T-helper 1 cell treated with Interleukin-12 subunit alpha and Interleukin-12 subunit beta and Interleukin-4 antibody, amounts not matched to agents 30 ng/mL and 1 ng/mL, for 36 hours (primary cell): ENCODE measurements at regions not wholly inside any gene's neighbourhood (a gene's known extent, or its start where the extent isn't known, plus 50 kb on each side); places are given as distances from the start of the nearest gene placed in this dataset.

ENCODE experiments used
- intact Hi-C: fragments of 100-400 bp; cut with micrococcal nuclease; formaldehyde crosslinking; loops from one replicate; pipeline ENCODE4 v1.15.1; 2024

DNA sequence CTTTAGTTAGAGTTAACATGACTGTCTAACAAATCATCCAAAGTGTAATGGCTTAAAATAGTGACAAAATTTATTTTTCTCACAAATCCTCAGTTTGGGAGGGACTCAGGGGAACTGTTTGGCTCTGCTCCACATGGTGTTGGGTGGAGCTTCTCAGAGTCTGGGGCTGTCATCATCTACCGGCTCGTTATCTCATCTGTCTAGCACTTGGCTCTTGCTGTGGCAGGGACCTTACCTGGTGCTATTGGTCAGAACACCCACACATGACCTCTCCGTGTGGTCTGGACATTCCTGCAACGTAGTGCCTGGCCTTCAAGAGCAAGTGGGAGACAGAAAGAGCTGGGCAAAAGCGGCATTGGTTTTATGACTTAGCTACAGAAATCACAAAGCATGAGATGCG is 866.9 kb upstream of the FRG1 start:
- intact Hi-C loops: no loop called here

DNA sequence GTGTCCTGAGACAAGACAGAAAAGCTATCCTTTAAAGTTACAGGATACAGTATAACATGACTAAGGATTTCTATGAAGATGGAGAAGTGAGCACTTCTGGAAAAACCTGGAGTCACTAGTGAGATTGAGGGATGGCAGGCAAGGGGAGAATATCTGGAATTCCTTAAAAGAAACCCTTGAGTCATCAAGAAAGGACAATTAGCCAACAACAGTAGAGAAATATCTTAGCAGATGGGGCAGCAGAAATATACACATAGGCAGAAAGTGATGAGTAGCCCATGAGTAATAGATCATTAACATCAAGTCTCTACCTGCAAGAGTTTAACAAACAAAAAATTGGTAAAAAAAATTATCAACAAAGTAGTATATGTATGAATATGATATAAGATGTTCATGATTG is 858.8 kb upstream of the FRG1 start:
- intact Hi-C loops: no loop called here

GRCh38 chr4:189083769-189084168 is 856.9 kb upstream of the FRG1 start:
- intact Hi-C loops: no loop called here

- intact Hi-C loops: no loop called here
These were observed 856.0 kb upstream of the FRG1 start for GRCh38 chr4:189084671-189085070.

DNA sequence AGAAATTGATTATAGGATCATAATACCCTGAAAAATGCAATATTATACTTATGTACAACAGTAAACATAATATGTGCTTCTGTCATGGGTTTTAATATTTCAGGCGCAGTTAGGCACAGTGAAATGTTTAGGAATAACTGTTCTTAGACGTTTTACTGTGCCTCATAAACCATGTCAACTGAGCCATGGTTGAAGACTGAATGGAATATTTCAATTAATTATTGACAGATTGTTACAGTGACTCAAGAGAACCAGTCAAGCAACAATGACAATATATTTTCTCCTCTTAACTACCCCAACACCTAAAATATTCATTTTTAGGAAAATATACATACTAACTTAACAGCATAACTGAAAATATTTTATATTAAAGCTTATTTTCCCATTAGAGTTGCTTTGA is 852.7 kb upstream of the FRG1 start:
- intact Hi-C loops: no loop called here

DNA sequence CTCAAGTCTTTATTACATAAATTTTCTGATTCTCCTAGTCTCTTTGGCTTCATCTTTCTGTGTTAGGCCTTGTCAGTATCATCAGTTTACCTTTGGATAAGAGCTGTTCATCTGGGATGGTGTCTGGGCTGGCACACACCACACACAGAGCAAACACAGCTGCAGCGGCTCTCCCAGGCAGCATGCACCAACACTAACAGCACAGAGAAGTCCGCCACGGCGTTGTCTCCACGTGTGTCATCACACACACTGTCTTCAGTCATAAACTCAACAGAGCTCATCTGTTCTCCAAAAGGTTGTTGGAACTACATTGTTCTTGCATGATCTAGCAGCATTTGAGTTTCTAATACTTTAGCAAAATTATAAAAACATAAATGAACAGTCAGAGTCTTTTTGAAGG is 851.9 kb upstream of the FRG1 start:
- intact Hi-C loops: no loop called here

DNA sequence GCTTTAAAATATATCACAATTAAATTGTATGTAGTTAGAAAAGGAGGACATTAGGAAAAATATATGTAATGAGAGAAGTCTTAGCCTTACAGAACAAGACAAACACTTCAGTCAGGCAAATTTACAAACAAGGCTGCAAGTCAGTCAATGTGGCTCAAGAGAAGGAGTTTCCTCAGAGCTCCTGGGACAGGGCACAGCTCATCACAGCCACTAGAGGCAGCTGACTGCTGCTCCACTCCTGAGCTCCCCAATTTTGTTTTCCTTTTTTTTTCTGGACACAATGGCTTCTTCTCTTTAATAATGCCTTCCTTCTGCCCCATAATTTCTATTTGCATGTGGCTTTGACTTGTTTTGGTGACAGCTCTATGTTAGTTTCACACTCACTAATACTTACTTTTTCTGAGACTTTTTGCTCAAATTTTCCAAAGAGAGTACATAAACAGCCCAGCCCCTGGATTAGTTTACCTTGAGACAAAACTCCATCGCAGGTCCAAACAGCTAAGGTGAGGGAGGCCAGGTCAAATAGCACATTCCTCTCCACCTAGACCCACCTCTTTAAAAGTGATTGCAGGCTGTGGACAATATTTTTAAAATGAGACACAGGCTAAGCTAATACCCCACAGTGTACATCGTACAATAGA is 850.4 kb upstream of the FRG1 start:
- intact Hi-C loops: no loop called here

DNA sequence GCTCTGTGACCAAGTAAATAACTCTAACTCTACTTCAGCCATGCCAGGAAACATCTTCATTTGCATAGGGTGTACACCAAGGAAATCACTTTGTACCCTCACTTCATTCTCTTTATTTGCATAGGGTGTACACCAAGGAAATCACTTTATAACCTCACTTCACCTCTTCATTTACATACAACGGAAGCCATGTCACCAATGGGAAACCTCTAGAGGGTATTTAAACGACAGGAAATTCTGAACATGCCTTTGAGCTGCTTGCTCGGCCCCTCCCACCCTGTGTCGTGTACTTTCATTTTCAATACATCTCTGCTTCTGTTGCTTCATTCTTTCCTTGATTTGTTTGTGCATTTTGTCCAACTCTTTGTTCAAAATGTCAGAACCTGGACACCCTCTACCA is 848.1 kb upstream of the FRG1 start:
- intact Hi-C loops: no loop called here

DNA sequence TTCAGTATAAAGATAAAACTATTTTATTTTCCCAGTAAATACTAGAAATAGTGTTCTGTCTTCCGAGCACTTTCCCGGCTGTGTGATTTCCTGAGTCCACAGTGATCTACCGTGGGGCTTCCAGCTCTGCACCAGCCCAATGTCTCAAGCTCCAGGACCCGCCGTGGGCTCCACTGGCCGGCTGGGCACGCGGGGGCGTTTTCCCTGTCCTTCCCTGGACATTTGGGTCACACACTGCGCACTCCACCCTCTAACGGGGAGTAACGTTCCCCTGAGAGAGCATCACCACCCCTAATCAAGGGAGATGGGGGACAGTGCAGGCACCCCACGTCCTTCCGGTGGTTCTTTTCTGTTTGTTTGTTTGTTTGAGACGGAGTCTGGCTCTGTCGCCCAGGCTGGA is 844.6 kb upstream of the FRG1 start:
- intact Hi-C loops: no loop called here

- intact Hi-C loops: no loop called here
These were observed 844.0 kb upstream of the FRG1 start for GRCh38 chr4:189096717-189097116.

GRCh38 chr4:189098932-189099696 is 841.6 kb upstream of the FRG1 start:
- intact Hi-C loops: no loop called here

GRCh38 chr4:189113389-189113888 is 827.2 kb upstream of the FRG1 start:
- intact Hi-C loops: no loop called here

DNA sequence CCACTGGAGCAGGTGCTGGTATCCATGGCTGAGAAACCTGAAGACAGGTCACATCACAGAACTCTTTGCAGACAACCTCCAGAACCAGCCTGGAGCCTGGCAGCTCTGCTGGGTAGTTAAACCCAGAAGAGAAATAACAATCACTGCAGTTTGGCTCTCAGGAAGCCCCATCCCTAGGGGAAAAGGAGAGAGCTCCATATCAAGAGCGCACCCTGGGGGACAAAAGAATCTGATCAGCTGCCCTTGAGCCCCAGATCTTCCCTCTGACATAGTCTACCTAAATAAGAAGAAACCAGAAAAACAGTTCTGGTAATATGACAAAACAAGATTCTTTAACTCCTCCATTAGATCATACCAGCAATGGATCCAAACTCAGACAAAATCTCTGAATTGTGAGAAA is 823.2 kb upstream of the FRG1 start:
- intact Hi-C loops: no loop called here

DNA sequence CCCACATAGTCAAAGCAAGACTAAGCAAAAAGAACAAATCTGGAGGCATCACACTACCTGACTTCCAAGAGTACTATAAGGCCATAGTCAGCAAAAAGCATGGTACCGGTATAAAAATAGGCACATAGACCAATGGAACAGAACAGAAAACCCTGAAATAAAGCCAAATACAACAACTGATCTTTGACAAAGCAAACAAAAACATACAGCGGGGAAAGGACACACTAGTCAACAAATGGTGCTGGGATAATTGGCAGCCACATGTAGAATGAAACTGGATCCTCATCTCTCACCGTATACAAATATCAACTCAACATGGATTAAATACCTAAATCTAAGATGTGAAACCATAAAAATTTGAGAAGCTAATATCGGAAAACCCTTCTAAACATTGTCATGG is 819.3 kb upstream of the FRG1 start:
- intact Hi-C loops: no loop called here

DNA sequence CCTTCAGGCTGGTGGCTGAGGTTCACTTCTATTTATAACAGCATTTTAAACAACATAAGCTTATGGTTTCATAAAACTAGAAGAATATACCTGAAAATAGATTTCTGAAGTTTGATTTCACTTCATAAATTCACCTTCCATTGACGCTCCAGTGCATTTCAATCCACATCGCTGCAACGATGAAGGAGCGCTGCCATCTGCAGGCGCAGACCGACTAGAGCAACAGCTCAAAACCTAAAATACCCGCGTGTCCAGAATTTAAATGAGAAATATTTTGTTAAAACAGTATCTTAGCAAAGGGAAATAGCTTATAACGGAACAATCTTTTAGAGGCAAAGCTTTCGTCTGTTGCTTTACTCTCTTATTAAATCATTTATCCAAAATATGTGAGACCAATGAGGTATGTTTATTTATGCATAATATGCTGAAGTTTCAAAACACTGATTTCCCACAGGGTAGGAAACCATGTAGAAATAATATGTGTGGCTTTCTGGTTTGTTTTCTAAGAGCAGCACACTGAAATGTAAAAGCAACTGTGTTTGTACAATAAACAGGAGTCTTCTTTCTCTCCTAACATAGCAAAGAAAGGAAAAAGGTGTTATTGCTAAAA is 816.4 kb upstream of the FRG1 start:
- intact Hi-C loops: no loop called here

DNA sequence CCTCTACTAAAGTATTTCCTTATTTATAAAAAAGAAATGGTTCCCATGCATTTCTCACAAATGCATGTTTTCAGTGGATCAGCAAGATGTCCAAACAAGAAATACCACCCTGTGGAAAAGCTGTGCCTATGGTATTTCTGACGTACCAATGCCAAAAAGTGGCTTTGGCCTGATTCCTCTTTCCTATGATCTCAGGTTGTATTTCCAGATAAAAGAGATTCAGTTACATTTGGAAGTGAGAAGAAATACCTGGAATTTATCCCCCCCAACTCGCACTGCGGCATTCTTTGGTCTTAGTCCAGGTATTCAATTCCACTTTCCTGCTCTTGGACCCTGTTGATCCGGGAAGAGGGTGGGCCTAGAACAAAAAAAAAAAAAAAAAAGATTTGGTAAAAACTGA is 815.9 kb upstream of the FRG1 start:
- intact Hi-C loops: no loop called here

- intact Hi-C loops: no loop called here
These were observed 814.6 kb upstream of the FRG1 start for GRCh38 chr4:189126040-189126439.

DNA sequence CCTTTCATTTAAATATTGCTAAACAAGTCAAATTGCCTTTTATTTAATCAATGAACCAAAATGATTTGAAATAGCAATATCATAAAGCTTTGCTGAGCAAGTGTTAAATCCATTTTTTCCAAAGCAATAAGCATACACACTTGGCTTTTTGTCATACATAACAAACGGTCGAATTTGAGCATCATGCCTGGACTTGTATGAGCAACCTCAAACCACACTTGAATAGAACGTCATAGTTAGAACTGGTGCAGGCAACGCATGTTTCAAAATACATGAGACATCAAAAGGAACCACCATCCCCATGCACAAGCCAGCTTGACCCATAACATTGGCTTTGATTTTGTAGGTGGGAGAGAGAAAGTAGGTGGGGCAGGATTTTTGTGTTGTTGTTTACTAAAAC is 812.3 kb upstream of the FRG1 start:
- intact Hi-C loops: no loop called here

DNA sequence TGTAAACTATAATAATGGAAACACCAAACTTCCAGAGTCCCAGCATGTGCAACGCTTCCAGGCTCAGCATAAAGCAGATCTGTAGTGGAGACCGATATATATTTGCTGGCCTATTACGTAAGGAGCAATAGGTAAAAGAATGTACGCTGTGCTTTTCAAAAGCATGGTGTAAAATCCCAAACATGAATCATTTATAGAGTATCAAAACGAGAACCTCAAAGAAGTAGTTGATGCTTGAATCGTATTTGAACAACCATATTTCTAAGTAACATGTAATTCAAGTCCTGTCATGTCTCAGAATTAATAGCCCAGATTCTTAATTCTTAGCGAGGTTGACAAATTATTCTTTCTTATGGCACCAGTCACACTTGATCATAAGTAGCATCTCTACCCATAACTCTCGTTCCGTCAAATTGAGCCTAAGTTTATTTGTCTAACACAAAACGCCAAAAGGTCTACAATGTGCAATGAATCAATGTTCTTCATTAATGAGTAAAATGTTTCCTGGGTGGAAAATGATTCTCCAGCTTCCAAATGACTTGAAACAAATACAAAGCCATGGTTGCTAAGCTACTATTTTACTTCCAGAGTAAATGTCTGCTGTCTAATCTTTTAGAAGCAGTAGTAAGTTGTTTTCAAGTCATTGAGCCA is 811.5 kb upstream of the FRG1 start:
- intact Hi-C loops: no loop called here

GRCh38 chr4:189131118-189131517 is 809.6 kb upstream of the FRG1 start:
- intact Hi-C loops: no loop called here

DNA sequence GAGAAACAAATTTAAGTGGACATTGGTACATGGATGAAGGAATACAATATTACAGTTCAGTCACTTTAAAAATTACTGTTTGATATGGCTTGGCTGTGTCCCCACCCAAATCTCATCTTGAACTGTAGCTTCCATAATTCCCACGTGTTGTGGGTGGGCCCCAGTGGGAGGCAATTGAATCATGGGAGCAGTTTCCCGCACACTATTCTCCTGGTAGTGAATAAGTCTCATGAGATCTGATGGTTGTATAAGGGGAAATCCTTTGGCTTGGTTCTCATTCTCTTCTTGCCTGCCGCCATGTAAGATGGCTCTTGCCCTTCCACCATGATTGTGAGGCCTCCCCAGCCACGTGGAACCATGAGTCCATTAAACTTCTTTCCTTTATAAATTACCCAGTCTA is 804.2 kb upstream of the FRG1 start:
- intact Hi-C loops: no loop called here

- intact Hi-C loops: no loop called here
These were observed 797.3 kb upstream of the FRG1 start for GRCh38 chr4:189143263-189143952.
